Retinal pigment epithelial cell (primary cell): ENCODE measurements at regions not wholly inside any gene's neighbourhood (a gene's known extent, or its start where the extent isn't known, plus 50 kb on each side); places are given as distances from the start of the nearest gene placed in this dataset.

ENCODE experiments used
- DNase-seq: peaks from one replicate; pipeline ENCODE4 v3.0.0-alpha.2; 2010; ENCODE audit warnings: low read depth
- H3K4me3 ChIP-seq: 2 replicates; pipeline ENCODE4 v1.5.1; 2011; ENCODE audit warnings: mild to moderate bottlenecking, low read length, control low read depth, moderate library complexity
- TF ChIP-seq, protein P1 (sequence below): conservative IDR thresholded peaks from 2 replicates; pipeline ENCODE4 v1.5.1; 2011; ENCODE audit warnings: low read depth, low read length, control low read depth, inconsistent platforms

DNA sequence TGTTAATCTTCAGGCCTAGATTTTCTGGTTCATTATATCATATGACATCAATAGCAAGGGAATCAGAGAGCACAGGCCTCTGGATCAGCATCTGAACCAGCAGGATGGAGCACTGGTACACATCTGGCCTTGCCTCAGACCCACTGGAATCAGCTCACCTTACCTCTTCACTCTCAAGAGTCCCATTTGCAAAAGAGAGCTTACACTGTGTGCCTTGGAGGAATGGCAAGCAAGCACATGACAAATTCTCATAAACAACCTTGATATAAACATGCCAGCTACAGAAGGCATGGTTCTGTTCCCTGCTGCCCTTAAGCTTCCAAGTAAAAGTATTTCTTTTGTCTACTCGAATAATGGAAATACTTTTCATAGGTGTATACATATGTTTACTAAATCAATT, 128.6 kb upstream of the CPM start:
- TF ChIP-seq, protein P1, sequence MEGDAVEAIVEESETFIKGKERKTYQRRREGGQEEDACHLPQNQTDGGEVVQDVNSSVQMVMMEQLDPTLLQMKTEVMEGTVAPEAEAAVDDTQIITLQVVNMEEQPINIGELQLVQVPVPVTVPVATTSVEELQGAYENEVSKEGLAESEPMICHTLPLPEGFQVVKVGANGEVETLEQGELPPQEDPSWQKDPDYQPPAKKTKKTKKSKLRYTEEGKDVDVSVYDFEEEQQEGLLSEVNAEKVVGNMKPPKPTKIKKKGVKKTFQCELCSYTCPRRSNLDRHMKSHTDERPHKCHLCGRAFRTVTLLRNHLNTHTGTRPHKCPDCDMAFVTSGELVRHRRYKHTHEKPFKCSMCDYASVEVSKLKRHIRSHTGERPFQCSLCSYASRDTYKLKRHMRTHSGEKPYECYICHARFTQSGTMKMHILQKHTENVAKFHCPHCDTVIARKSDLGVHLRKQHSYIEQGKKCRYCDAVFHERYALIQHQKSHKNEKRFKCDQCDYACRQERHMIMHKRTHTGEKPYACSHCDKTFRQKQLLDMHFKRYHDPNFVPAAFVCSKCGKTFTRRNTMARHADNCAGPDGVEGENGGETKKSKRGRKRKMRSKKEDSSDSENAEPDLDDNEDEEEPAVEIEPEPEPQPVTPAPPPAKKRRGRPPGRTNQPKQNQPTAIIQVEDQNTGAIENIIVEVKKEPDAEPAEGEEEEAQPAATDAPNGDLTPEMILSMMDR, result no peak
- no peak overlapping the region for H3K4me3 ChIP-seq
- no peak for DNase-seq

DNA sequence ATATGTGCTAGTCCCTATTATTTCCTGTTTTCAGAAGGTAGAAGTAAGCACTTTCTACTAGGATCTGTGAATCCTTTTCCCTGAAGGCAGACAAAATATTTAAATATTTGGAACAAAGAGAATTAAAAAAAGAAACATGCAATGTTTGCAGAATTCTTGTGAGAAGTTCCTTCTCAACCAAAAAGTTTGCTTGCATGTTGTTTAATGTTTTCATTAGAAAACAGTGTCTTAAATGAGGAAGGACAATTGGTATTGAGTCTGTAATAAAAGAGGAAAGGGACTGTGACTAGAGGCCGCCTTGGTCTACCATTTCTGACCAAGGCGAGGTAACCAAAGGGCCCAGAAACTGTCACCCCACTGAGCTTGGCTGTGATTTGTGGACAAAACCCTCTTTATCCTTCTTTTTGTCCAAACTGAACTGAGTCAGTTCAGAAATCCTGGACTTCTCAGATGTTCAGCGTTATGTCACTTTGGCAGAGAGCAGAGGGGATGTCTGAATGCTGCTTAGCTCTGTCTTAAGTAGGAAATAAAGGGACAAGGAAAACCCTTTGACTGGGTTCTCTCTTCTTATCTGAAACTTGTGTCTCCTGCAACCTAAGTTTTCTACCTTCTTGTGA, 129.8 kb upstream of the CPM start:
- DNase-seq, result no peak
- TF ChIP-seq, protein P1, result no peak
- no peak overlapping the region for H3K4me3 ChIP-seq

DNA sequence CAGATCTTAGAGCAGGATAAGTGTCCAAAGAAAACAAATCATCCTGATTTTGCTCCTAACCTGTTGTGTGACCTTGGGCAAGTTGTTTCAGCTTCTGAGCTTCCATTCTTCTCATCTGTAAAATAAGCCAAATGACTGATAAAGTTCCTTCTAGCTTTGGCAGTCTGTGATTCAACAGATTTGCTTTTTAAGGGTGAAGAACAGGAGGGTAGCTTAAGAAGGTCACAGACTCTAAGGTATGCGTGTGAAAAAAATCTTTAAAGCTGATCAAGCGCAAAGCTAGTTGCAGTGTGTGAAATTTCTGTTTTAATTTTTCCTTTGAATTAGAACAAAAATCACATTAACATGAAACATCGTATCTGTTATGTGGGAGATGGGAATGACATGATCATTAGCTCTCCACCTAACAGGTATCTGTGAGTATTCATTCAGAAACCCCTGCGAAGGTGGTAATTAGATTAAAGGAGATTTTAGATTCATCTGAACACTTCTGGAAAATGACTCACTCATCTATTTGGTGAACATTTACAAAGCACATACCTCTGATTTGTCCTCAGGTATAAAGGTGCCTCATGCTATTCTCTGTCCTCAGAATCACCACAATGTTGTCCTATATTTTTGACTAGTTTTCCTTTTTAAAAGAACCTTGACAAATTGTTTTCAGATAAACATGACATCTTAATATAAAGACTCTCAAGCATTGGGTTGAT, 131.9 kb upstream of the CPM start:
- TF ChIP-seq, protein P1, result no peak
- DNase-seq, result no peak
- H3K4me3 ChIP-seq, result no peak overlapping the region

DNA sequence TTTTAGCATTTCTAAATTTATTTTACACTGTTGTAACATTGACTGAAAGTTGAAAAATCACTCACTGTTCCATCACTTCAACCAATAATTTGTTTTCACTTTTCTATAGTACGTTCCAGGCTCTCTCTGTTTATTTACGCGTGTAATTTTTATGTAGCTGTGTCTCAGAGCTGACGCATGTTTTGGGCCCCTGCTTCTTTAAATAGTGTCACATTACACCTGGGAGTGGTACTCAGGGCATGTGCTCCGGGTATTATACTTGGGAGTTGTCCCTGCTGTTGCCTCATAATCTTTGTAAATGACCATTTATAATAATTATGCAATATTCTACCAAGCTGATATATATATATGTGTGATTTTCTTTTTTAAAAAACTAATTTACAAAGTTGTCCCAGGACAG, 132.8 kb upstream of the CPM start:
- DNase-seq, result no peak
- H3K4me3 ChIP-seq, result no peak overlapping the region
- TF ChIP-seq, protein P1, result no peak

DNA sequence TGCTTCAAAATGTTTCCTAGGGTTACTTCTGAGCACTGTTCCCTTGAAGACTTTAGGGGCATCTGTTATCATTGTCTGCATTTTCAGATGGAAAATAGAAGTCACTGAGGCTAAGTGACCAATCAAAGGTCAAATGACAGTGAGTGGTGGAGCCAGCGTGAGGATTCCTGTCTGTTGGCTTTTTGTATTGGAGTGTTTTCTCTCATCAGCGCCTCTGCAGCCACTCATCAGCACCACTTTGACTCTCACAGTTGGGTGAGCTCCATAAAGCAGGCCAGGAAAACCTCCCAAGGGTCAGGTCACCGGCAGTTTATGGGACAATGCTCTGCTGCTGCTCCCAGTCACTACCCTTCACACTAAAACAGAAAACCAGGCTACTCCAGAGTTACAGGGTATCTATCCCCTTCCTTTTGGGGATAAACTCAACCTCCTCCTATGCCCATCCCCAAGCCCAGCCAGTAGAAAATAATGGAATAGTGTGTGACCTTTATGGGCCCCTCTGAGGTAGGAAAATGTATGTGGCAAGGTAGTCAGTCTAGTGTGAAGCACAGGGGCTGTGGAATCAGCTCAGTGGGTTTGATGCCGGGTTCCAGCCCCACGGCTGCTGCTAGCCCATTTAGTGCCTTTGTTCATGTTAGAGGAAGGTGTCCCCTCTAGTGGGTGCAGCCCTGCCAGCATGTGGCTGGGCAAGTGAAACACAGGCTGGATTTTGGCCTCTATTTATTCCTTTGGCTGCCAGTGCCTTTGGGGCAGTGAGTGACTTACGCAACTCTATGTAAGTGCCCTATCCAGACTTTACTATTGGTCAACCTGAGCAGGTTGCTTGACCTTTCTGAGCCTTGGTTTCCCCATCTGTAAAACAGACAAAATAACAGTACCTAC, 133.8 kb upstream of the CPM start:
- H3K4me3 ChIP-seq, result no peak overlapping the region
- TF ChIP-seq, protein P1, result no peak
- DNase-seq, result no peak

DNA sequence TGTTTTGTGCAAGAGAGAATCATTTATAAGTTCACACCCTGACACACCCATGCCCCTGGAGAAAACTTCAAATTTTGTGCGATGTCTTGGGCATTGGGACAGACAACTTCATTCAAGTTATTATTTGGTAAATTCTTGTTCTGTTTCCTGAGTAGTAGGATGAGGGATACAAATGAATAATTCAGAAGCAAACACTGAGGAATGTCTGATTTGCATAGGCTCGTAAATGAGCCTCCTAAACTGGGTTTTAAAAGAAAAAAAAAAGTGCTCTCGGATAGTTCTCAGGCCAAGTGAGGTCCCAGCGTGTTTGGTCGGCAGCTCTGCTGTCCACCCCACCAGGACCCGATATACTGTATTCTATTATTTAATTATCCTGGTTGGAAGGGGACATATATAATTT, 134.7 kb upstream of the CPM start:
- H3K4me3 ChIP-seq, result no peak overlapping the region
- TF ChIP-seq, protein P1, result no peak
- no peak for DNase-seq
